HG03342 (cell line): ENCODE measurements at regions not wholly inside any gene's neighbourhood (a gene's known extent, or its start where the extent isn't known, plus 50 kb on each side); places are given as distances from the start of the nearest gene placed in this dataset.
"Not testable (repeated sequence)": the region's sequence is repeated elsewhere in the genome, so short reads cannot be mapped to it uniquely, and the experiment has no call there.

Experiments used
- ATAC-seq: cut with Tn5 transposase; IDR thresholded peaks from one replicate; pipeline ENCODE4 v1.9.1; 2021; ENCODE audit warnings: mild to moderate bottlenecking, moderate library complexity; ENCODE audit not compliant: unreplicated experiment

DNA sequence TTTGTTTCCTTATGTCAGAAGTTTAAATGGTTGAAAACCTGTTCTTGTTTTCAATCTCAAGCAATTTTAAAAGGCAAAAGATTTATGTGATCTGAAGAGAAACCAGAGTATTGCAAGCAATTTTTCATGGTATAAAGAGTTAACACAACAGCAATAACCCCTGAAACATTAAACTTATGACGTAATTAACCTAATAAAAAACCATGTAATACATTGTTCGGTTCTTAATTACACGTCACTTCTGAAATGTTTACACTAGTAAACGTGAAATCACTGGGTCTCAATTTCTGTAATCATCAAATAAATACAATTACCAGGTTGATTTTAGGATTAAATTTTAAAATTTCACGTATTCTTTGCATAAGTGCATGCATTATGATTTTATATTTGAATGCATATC is 914.5 kb downstream of the NLGN4X start:
- no peak for ATAC-seq

DNA sequence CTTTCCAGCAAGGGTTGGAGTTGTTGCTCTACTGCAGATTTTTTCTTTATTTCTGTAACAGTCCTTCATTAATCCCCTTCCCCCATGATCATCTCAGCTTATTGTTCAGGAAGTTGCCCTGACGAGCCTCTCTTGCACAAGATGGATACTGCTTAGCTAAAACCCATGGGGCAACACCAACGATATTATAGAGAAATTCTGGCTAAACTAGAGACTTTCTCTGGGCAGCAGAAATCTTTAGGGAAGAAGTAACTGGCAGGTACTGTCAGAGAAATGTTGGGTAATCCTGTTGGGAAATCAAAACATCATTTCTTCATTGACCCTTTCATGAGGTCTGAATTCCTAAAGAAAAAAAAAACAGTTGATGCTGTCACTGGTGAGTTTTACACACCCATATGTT is 921.3 kb downstream of the NLGN4X start:
- ATAC-seq: no peak

DNA sequence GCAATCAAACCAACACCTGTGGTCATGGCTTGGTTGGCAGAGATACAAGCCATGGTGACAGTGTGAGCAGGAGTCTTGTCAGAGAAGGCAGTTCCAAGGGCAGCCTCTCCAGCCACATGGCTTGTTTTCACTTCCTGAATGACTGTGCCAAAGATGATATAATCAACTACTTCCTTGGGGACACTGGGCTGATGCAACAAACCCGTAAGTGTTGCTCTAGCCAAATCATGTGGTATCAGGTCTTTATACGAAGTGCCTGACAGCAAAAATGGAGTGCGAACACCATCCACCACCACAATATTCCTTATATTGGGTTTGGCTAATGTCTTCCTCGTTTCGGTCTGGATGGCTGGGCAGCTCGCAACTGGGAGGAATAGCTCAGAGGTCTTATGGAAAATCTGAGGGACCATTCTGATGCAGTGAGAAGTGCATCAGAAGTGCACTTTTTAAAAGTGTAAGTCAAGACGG is 922.0 kb downstream of the NLGN4X start:
- ATAC-seq: no peak

DNA sequence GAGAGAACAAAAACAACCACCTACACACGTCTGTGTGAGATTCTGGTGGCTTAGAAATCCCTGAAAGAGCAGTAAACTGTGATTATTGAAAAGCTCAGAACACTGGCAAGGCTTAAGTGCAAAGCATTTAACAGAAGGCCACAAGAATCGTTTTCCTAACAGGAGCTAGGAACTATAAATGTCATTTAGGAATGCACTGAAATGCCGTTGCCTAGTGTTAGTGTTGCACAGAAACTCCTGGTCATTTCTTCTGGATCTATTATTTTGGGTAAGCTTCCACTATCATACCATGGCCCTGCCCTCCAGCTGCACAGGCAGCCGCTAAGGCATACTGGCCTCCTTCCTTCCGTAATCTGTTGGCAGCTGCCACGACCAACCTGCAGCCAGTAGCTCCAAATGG is 923.2 kb downstream of the NLGN4X start:
- no peak for ATAC-seq

DNA sequence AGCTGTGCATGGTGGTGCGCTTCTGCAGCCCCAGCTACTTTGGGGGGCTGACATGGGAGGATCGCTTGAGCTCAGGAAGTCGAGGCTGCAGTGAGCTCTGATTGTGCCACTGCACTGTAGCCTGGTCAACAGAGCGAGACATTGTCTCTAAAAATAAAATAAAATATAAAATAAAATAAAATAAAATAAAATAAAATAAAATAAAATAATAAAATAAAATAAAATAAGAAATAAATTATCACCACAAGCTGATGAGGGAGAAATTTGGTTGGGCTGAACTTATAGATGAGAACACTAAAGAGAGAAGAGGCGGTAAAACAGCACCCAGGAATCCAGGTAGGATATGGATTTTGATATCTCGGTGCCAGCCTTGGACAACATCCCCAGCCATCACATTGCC is 933.7 kb downstream of the NLGN4X start:
- no peak for ATAC-seq

DNA sequence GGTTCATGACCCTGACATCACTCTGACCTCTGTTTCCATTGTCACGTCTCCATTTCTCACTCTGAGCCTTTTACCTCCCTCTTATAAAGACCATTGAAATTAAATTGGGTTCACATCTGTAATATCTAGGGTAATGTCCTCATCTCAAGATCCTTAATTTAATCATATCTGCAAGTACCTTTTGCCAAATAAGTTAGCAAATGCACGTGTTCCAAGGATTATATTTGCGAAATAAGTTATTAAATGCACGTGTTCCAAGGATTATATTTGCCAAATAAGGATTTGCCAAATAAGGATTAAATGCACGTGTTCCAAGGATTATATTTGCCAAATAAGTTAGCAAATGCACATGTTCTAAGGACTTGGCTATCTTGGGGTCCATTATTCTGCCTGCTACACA is 938.0 kb downstream of the NLGN4X start:
- no peak for ATAC-seq

DNA sequence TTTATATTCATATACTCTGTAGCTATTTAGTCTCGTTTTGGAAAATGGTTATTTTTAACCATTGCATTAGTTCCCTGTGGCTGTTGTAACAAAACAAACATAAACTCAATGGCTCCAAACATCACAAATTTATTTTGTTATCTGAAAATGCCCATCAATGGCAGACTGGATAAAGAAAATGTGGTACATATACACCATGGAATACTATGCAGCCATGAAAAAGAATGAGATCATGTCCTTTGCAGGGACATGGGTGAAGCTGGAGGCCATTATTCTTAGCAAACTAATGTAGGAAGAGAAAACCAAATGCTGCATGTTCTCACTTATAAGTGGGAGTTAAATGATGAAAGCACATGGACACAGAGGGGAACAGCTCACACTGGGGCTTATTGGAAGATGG is 938.7 kb downstream of the NLGN4X start:
- not testable (repeated sequence) for ATAC-seq

DNA sequence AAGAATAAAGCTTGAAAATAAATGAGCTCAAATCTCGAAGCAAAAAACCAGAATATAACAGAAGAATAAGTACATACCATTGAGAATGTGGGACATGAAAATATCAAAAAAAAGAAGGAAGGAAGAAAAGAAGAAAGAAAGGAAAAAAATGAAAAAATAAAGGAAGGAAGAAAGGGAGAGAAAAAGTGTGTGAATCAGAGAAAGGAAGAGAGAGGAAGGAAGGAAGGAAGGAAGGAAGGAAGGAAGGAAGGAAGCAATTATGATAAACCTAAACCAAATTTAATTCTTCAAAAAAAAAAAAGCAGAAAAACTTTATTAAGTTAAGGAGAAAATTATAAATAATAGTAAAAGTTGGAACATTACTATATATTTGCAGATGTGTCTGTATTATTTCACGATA is 949.8 kb downstream of the NLGN4X start:
- no peak for ATAC-seq

DNA sequence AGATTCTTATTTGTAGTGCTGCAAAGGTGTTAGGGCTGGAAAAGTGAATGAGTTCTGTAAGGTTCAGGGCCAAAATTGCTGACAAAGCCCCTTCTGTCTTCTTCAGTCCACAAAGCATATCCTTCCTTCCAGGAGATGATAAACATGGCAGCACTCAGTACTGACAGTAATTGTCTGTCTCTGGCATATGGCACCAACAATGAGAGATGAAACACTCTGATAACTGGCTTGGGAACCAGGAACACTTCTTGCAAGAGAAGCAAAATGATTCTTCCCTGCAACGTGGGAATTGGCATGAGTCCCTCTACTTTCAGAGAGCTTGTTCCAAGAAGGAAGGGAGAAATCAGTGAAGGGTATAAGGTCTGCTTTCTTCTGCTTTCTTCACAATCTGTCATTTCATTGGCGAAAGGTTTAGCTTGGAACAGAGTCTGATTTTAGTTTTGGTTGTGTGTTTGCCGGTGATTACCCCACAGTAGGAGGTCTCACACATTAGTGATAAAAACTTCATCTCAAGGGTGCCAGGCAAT is 963.3 kb downstream of the NLGN4X start:
- no peak for ATAC-seq

DNA sequence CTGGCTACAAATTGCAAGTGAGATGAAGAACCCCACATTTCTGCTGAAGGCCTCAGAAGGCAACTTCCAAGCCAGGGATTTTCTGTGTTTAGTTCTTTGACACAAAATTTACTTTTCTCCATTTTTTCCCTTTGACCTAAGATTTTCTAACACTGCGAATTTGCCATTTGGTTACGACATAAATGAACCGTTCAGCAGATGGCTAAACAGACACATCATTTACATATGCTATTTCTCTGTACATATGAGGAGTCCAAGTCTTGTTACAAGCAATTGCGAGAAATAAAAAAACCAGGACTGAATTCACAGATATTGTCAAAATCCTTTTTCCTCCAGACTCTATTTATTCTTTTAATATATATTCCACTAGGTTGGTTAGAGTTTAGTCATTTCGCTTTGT is 978.6 kb downstream of the NLGN4X start:
- no peak for ATAC-seq

DNA sequence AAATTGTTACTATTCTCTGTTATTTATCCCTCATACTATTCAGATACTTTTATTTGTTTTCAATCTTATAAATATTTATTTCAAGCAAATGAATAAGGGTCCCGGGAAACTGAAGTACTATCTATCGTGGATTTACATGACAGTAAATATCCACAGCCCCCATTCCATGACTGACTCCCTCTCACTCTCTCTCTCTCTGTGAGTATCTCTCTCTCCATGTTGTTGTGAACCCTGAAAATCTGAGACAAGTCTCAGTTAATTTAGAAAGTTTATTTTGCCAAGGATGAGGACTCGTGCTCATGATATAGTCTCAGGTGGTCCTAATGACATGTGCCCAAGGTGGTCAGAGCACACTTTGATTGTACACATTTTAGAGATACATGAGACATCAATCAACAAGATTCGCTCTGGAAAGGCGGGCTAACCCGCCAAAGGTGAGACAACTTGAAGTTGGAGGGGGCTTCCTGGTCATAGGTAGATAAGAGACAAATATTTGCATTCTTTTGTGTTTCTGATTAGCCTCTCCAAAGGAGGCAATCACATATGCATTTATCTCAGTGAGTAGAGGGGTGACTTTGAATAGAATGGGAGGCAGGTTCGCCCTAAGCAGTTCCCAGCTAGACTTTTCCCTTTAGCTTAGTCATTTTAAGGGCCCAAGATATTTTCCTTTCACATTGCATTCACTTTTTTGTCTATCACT is 986.4 kb downstream of the NLGN4X start:
- ATAC-seq: no peak

DNA sequence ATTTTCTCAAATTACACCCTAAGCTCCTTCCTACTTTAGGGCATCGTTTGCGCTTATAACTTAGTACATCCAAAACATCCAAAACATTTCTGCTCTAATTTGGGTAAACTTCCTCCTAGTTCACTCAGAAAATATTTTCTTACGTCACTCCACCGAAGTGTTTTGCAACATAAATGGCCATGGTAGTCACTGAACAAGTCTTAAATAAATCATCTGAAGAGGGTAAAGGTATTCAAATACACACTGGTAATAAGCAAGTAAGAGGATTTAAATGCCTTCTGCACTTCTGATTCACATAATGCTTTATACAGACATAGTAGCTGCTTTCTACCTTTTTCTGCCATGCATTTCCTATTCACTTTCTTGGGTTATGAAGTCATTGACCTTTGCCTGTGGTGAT is 991.9 kb downstream of the NLGN4X start:
- no peak for ATAC-seq

DNA sequence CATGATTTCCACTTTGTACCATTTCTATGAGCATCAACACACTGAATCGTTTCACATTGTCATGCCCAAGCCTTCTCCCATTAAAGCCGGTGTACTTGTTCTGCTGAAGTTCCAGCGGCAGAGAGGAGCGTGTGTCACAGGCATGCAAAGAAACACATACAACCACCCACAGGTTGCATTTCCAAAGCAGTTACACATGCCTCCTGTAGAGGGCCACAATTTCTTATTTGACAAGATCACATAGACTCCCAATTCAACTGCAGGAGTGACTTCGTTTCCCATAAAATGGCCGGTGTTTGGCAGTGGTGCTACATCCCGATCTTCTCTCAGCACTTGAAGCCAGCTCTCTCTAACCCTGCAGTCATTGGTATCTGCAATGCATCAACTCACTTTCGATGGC is 992.6 kb downstream of the NLGN4X start:
- no peak for ATAC-seq

DNA sequence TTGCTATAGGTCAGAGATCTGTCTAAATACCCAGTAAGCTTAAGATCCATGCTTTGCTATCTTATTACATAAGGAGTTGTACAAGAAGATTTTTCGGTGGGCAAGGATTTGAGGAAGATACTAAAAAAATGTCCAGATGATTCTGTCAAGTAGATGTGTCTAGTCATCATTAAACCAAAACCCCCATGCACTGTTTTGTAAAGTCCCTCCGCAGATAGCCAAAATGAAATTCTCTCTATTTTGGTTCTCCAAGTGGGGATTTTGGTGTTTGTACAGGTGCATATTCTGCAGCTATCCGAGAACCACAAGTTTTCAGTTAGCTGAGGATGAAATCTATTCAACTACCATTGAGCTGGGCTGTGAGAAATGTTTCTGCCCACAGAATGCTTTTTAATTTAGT is 994.8 kb downstream of the NLGN4X start:
- ATAC-seq: no peak

DNA sequence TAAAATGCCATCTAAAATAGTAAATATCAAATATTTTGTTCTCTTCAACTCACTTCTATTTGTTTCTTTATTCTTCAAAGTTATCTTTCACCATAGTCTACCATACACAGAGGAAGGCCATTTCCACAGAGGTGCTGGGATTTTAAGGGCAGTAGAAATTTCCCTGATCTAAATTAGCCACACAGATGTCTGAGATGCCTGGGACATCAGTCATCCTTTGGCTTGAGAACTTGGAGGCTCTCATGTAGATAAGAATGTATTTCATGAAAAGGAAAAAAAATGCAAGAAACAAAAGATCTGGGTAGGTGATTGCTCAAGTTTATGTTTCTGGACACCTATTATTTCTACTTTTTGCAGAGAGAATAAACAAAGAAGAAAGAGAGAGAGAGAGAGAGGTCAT is 1008.2 kb downstream of the NLGN4X start:
- ATAC-seq: no peak

DNA sequence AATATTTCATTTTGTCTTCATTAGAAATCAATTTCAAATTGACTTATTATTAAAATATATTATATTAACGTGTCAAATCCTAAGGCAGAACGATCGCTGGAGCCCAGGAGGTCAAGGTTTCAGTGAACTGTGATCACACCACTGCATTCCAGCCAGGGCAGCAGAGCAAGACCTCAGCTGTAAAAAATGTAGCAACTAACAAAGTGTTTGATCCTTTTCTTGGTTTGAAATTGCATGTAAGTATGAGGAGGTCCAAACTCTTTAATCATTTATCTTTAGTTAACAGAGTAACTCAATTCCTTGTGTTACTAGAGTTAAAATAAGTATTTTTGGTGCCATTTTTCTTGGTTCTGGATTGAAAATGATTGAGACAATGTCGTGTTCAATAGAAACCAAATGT is 1033.9 kb downstream of the NLGN4X start:
- ATAC-seq: no peak

DNA sequence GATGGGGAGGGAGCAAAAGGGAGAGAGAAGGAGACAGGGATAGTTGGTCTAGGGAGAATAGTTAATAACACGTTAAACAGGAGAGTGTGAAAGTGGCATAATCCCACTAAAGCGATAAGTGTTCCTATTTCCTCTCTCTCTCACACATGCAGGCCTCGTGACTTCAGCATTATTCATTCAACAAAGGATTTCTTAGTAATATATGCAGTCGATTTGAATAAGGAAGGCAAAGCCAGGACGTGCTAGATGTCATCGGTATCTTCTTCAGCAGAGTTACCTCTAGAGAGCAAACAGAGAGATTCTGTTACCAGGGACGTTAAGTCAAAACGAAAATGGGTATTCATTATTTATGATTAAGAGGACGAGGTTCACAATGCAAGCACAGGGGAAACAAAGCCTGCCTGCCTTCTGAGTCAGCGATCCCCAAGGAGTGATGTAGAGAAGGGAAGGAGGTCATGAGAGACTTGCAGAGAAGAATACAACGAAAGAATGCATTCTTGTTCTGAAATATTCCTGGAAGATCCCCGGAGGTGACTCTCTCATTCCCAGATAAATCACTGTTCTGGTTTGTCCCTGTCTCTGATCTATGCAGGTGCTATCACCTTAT is 1048.4 kb downstream of the NLGN4X start:
- no peak for ATAC-seq

DNA sequence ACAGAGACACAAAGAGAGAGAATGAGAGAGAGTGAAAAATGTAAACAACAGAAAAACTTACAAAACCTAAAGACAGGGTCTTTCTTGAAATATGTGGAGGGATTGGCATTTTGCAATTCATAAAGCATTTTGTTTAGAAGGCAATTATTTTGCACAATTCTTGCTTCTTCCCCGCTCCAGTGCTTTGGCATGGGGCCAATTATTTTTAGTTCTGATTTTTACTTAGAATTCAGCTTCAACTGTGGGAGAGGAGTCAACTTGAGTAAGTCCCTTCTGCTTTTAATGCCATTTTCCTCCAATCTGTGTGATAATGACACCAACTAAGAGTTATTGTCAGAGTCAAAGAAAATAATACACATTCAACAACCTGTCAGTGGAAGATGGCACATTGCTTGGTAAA is 1051.9 kb downstream of the NLGN4X start:
- no peak for ATAC-seq

DNA sequence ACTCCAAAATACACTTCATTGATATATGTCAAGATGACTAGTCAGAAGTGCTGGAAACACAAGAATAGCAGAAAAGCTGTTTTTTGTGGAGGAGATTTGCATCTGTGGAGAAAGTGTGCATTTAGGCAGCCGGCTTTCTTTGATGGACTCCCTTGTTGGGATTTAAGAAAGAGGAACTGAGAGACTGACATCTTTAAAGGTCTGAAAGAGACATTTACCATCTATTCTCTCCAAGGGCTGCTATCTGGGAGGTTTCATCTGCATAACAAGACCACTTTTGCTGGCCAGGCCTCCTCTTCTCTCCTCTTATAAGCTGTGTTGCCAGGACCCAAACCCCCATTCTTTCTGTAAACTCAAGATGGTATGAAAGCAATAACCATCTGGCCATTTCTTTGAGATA is 1065.0 kb downstream of the NLGN4X start:
- no peak for ATAC-seq

DNA sequence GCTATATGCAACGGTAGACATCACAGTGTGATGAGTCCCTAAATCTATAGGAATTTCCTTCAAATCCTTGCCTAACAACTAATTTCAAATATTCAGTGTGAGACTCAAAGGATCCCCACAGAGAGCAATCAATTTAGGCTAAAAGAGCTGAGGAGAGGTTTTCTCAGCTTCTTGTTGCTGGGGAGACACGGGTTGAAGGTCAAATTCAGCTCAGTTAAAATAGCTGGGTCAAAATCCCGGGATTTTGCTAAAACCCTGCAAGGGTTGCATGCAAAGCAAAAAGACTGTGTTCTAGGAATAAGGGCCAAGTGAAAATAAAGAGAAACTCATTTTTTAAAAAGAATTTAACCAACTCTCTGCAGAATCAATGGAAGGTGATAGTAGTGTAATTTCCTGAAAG is 1073.4 kb downstream of the NLGN4X start:
- ATAC-seq: no peak

DNA sequence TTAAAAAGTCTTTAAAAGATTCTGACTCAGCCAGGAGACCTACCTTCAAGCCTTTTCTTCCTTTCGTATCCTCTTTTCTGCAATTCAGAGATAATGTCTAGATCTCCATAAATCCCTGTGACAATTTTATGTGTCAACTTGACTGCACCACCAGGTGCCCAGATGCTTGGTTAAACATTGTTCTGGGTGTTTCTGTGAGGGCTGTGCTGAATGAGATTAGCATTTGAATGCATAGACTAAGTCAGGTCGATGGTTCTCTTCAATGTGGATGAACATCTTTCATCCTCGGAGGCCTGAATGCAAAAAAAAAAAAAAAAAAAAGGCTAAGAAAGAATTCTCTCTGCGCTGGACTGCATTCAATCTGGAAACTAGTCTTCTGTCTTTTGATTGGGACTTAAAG is 1082.7 kb downstream of the NLGN4X start:
- ATAC-seq: no peak

DNA sequence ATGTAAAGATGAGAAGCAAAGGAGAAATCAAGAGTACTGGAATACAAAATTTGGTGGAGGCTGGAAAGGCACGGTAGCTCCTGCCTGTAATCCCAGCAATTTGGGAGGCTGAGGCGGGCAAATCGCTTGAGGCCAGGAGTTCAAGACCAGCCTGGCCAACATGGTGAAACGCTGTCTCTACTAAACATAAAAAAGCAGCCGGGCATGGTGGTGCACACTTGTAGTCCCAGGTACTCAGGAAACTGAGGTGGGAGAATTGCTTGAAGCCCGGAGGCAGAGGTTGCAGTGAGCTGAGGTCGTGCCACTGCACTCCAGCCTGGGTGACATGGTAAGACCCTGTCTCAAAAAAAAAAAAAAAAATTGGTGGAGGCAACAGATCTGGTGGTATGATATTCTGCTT is 1086.0 kb downstream of the NLGN4X start:
- no peak for ATAC-seq
